GM12878 (cell line): ENCODE measurements at regions not wholly inside any gene's neighbourhood (a gene's known extent, or its start where the extent isn't known, plus 50 kb on each side); places are given as distances from the start of the nearest gene placed in this dataset.

ENCODE experiments used
- ATAC-seq: fragments of 200-7000 bp; cut with Tn5 transposase; 3 replicates; pipeline ENCODE4 v1.9.1; 2020; ENCODE audit warnings: mild to moderate bottlenecking, moderate library complexity
- BruUV-seq: library from RNA; stranded (reverse); fragments of 400-500 nt; replicated peaks from 2 replicates; lab custom pipeline; 2021; lab: Mats Ljungman, UMichigan
- CTCF ChIA-PET: fragments of 300-600 bp; sonication (Branson Sonifier 250); formaldehyde crosslinking; extraction: SDS; loops from one replicate; lab custom pipeline; 2021; ENCODE audit warnings: inconsistent platforms; lab: Yijun Ruan, JAX
- POLR2A ChIA-PET: fragments of 350-600 bp; formaldehyde crosslinking; extraction: SDS; loops from one replicate; lab custom pipeline; 2021; ENCODE audit warnings: inconsistent platforms; lab: Charles Lee
- RAD21 ChIA-PET: fragments of 300-600 bp; sonication (Branson Sonifier 250); formaldehyde crosslinking; loops from one replicate; lab custom pipeline; 2023; ENCODE audit warnings: antibody characterized with exemption; ENCODE audit not compliant: unreplicated experiment; lab: Charles Lee
- SMC1A ChIA-PET: fragments of 300-600 bp; sonication (Branson Sonifier 250); formaldehyde crosslinking; loops from one replicate; lab custom pipeline; 2023; ENCODE audit not compliant: unreplicated experiment, uncharacterized antibody; lab: Charles Lee
- DNase-seq: peaks from one replicate; pipeline ENCODE4 v3.0.0-alpha.2; 2011; ENCODE audit warnings: low read depth, low spot score
- FAIRE-seq: peaks from 3 replicates; lab custom pipeline; 2011; peaks lifted over from hg19 to GRCh38; lab: Jason Lieb, UNC
- H2AFZ ChIP-seq: 2 replicates; pipeline ENCODE4 v1.6.0; 2011; ENCODE audit warnings: low read depth, low read length, control low read depth; ENCODE audit not compliant: control insufficient read depth
- H3K27ac ChIP-seq: 2 replicates; pipeline ENCODE4 v1.5.1; 2011; ENCODE audit warnings: control low read depth; ENCODE audit not compliant: control insufficient read depth, insufficient read depth
- H3K27me3 ChIP-seq, 2 experiments: replicated peaks in 1 of 2; 2 replicates each; pipeline versions ENCODE4 v1.6.0 to v1.6.1; 2011; ENCODE audit warnings: low read length in 1 of 2; ENCODE audit not compliant: control insufficient read depth in 2 of 2, insufficient read depth in 2 of 2
- H3K36me3 ChIP-seq, 2 experiments: 2 replicates each; pipeline ENCODE4 v1.5.1; 2011; ENCODE audit warnings: low read length in 1 of 2; ENCODE audit not compliant: control insufficient read depth in 2 of 2, insufficient read depth in 2 of 2
- H3K4me1 ChIP-seq: 2 replicates; pipeline ENCODE4 v1.6.1; 2011; ENCODE audit warnings: mild to moderate bottlenecking, low read length, moderate library complexity, mixed read lengths; ENCODE audit not compliant: control insufficient read depth, insufficient read depth
- H3K4me2 ChIP-seq: 2 replicates; pipeline ENCODE4 v1.6.0; 2011; ENCODE audit warnings: control low read depth; ENCODE audit not compliant: control insufficient read depth, insufficient read depth
- H3K4me3 ChIP-seq: fragments of 200-600 bp; sonication (generic); 2 replicates; pipeline ENCODE4 v1.5.1; 2016
- H3K79me2 ChIP-seq: 2 replicates; pipeline ENCODE4 v1.6.0; 2011; ENCODE audit warnings: low read length; ENCODE audit not compliant: control insufficient read depth, insufficient read depth
- H3K9ac ChIP-seq: 2 replicates; pipeline ENCODE4 v1.8.0; 2011; ENCODE audit warnings: low read length, control low read depth, mixed read lengths; ENCODE audit not compliant: control insufficient read depth, insufficient read depth
- H3K9me3 ChIP-seq: replicated peaks from 3 replicates; pipeline ENCODE4 v1.5.1; 2011; ENCODE audit warnings: mild to moderate bottlenecking, low read length; ENCODE audit not compliant: control insufficient read depth, insufficient read depth
- H4K20me1 ChIP-seq: 2 replicates; pipeline ENCODE4 v1.6.0; 2011; ENCODE audit not compliant: control insufficient read depth, insufficient read depth
- E2F8 ChIP-seq: fragments of 450-650 bp; IDR thresholded peaks from 2 replicates; pipeline ENCODE4 v1.6.1; 2018; ENCODE audit warnings: mild to moderate bottlenecking, low read depth, moderate library complexity; ENCODE audit not compliant: partially characterized antibody
- GABPA ChIP-seq: IDR thresholded peaks from 2 replicates; pipeline ENCODE4 v1.6.1; 2014; ENCODE audit warnings: antibody characterized with exemption, low read depth, mild to moderate bottlenecking, inconsistent platforms
- MEF2B ChIP-seq: fragments of 450-650 bp; IDR thresholded peaks from 2 replicates; pipeline ENCODE4 v1.6.1; 2018; ENCODE audit warnings: mild to moderate bottlenecking, moderate library complexity; ENCODE audit not compliant: partially characterized antibody, poor library complexity, severe bottlenecking
- NRF1 ChIP-seq: conservative IDR thresholded peaks from 2 replicates; pipeline ENCODE4 v1.6.1; 2011; ENCODE audit warnings: mild to moderate bottlenecking, low read depth, low read length, improper control_type of control experiment
- ZBTB11 ChIP-seq: fragments of 450-650 bp; formaldehyde crosslinking; IDR thresholded peaks from 2 replicates; pipeline ENCODE4 v1.5.0; 2022; ENCODE audit warnings: mild to moderate bottlenecking, missing genetic modification characterization
- ZNF592 ChIP-seq: fragments of 450-650 bp; IDR thresholded peaks from 2 replicates; pipeline ENCODE4 v1.6.1; 2017; ENCODE audit warnings: mild to moderate bottlenecking, moderate library complexity
- WGBS: methylation state at CpG from one replicate; pipeline ENCODE4 v1.1.6; 2016; ENCODE audit warnings: low lambda C conversion rate; ENCODE audit not compliant: insufficient replicate concordance, insufficient coverage; ENCODE audit errors: missing lambda C conversion rate; 5-methylcytosine and 5-hydroxymethylcytosine counted together
- in situ Hi-C: fragments of 300-500 bp; cut with MboI; formaldehyde crosslinking; loops from 9 replicates; pipeline ENCODE4 v1.14.3; 2018; ENCODE audit warnings: mixed read lengths
- intact Hi-C: fragments of 100-400 bp; cut with micrococcal nuclease; formaldehyde crosslinking; loops from one replicate; pipeline ENCODE4 v1.14.2; 2022; ENCODE audit not compliant: unreplicated experiment

GRCh38 chr1:65493802-65494201 lies 73.3 kb downstream of the LEPR start:
- no peak for DNase-seq
- no peaks in the 10 kb centered on the region for H3K4me1 ChIP-seq
- H3K27ac ChIP-seq, result no peak overlapping the region
- H3K9me3 ChIP-seq, result no peaks in the 10 kb centered on the region
- SMC1A ChIA-PET, result no interaction called here
- no peak overlapping the region for H3K4me3 ChIP-seq
- no peak for TF ChIP-seq ZNF592
- TF ChIP-seq, all 136 proteins: peak for 0
- 36% methylated on average over 2 of the region's 2 CpGs for WGBS
- Histone ChIP-seq H4K20me1 (no peaks in the 10 kb centered on the region), H2AFZ (no peak overlapping the region), H3K9ac (no peak overlapping the region), H3K27me3 (no peaks in the 10 kb centered on the region), H3K36me3 (no peaks in the 10 kb centered on the region), H3K4me2 (no peak overlapping the region), H3K79me2 (no peaks in the 10 kb centered on the region)
- ATAC-seq (no peak), FAIRE-seq (no peak)
- intact Hi-C loops (no loop called here), in situ Hi-C loops (no loop called here)
- ChIA-PET POLR2A (no interaction called here), RAD21 (no interaction called here), CTCF (no interaction called here)
- BruUV-seq, result no TSS peak

GRCh38 chr1:65494671-65495070 lies 74.2 kb downstream of the LEPR start:
- FAIRE-seq, result no peak
- BruUV-seq, result no TSS peak
- TF ChIP-seq ZBTB11 (CRISPR knock-in tag), result no peak
- no peak for TF ChIP-seq MEF2B
- TF ChIP-seq E2F8, result no peak
- no peak for TF ChIP-seq NRF1
- no peak for TF ChIP-seq GABPA

More at GRCh38 chr1:65494671-65495070, 74.2 kb downstream of the LEPR start:
- H3K79me2 ChIP-seq, result no peaks in the 10 kb centered on the region
- 91% methylated on average over 1 of the region's 1 CpG for WGBS
- ChIA-PET RAD21 (no interaction called here), SMC1A (no interaction called here), POLR2A (no interaction called here), CTCF (no interaction called here)
- ATAC-seq (no peak), DNase-seq (no peak)
- in situ Hi-C loops, result no loop called here
- no peaks in the 10 kb centered on the region for H3K27me3 ChIP-seq
- no peak overlapping the region for H3K27ac ChIP-seq
- no peaks in the 10 kb centered on the region for H3K36me3 ChIP-seq
- H3K4me3 ChIP-seq, result no peak overlapping the region
- no peaks in the 10 kb centered on the region for H3K4me1 ChIP-seq
- H3K4me2 ChIP-seq, result no peak overlapping the region
- no peak overlapping the region for H2AFZ ChIP-seq
- intact Hi-C loops, result no loop called here
- no peaks in the 10 kb centered on the region for H3K9me3 ChIP-seq
- no peaks in the 10 kb centered on the region for H4K20me1 ChIP-seq
- H3K9ac ChIP-seq, result no peak overlapping the region
